Mesodermal cell (in vitro differentiated cells): ENCODE measurements at regions not wholly inside any gene's neighbourhood (a gene's known extent, or its start where the extent isn't known, plus 50 kb on each side); places are given as distances from the start of the nearest gene placed in this dataset.
"Not testable (repeated sequence)": the region's sequence is repeated elsewhere in the genome, so short reads cannot be mapped to it uniquely, and the experiment has no call there.

Experiments used
- H3K27ac ChIP-seq: 2 replicates; pipeline ENCODE4 v1.7.0; 2013; ENCODE audit warnings: mild to moderate bottlenecking, low read depth, low read length, moderate library complexity; ENCODE audit not compliant: severe bottlenecking
- H3K36me3 ChIP-seq: 2 replicates; pipeline ENCODE4 v1.7.1; 2013; ENCODE audit warnings: mild to moderate bottlenecking, low read length, moderate library complexity; ENCODE audit not compliant: control insufficient read depth, insufficient read depth
- H3K4me1 ChIP-seq: one replicate; pipeline ENCODE4 v1.7.1; 2013; ENCODE audit warnings: mild to moderate bottlenecking, low read length; ENCODE audit not compliant: insufficient read depth, control insufficient read depth, poor library complexity, severe bottlenecking
- H3K4me3 ChIP-seq: 2 replicates; pipeline ENCODE4 v1.7.0; 2013; ENCODE audit warnings: low read length, control low read depth, mild to moderate bottlenecking; ENCODE audit not compliant: insufficient read depth, poor library complexity, severe bottlenecking; ENCODE audit errors: extremely low read depth
- H3K9me3 ChIP-seq: 2 replicates; pipeline ENCODE4 v1.7.1; 2013; ENCODE audit warnings: mild to moderate bottlenecking, low read length, moderate library complexity; ENCODE audit not compliant: control insufficient read depth
- WGBS, 2 experiments: methylation state at CpG; one replicate each; pipeline ENCODE4 v1.1.5; 2013; ENCODE audit warnings: missing lambda C conversion rate in 2 of 2; ENCODE audit not compliant: insufficient coverage in 2 of 2; 5-methylcytosine and 5-hydroxymethylcytosine counted together

DNA sequence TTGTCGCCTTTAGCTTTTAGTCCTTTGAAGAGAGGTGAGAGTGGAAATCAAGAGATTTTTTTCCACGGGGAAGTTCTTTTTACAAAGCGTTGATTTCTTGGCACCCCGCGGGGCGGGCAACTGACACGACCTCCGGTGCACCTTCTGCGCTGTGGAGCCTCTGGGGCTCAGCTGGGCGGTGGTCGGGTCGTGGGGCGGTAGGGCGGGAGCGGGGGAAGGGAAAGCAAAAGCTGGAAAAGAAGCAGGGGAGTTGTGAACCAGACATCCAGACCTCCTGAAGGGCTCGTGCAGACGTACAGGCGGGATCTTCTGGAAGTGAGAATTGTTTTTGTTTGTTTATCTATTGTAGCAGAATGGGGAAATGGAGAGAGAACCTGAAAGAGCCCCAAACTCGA is 63.3 kb downstream of the PPIAL4A start:
- not testable (repeated sequence) for H3K4me3 ChIP-seq, H3K27ac ChIP-seq, H3K4me1 ChIP-seq, H3K9me3 ChIP-seq, H3K36me3 ChIP-seq
- WGBS, 2 experiments, result 94 to 95% methylated on average over 13 of the region's 19 CpGs

- 92 to 96% methylated on average over 10 to 17 of the region's 21 CpGs for WGBS, 2 experiments
- Histone ChIP-seq H3K27ac (no peak overlapping the region), H3K4me1 (no peaks in the 10 kb centered on the region), H3K36me3 (no peaks in the 10 kb centered on the region), H3K9me3 (no peaks in the 10 kb centered on the region), H3K4me3 (no peak overlapping the region)
These were observed 65.2 kb downstream of the PPIAL4A start for GRCh38 chr1:120954736-120955135.

DNA sequence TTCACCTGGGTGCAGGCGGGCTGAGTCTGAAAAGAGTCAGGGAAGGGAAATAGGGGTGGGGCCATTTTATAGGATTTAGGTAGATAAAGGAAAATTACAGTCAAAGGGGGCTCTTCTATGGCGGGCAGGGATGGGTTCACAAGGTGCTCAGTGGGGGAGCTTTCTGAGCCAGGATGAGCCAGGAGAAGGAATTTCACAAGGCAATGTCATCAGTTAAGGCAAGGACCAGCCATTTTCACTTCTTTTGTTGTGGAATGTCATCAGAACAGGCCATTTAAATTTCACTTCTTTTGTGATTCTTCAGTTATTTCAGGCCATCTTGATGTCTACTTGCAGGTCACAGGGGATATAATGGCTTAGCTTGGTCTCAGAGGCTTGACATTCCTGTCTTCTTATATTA is 66.4 kb downstream of the PPIAL4A start:
- H3K4me1 ChIP-seq, H3K9me3 ChIP-seq, H3K36me3 ChIP-seq, H3K4me3 ChIP-seq, H3K27ac ChIP-seq: not testable (repeated sequence)
- WGBS, 2 experiments, result 49 to 66% methylated on average over 2 of the region's 2 CpGs

- H3K4me1 ChIP-seq, H3K9me3 ChIP-seq, H3K4me3 ChIP-seq, H3K36me3 ChIP-seq, H3K27ac ChIP-seq: not testable (repeated sequence)
- 60% methylated on average over 1 of the region's 5 CpGs; no CpG with 5 or more reads in 1 of the 2 experiments for WGBS, 2 experiments
These were observed 76.4 kb downstream of the PPIAL4A start for GRCh38 chr1:120966018-120966417.

GRCh38 chr1:120972863-120973262 is 83.3 kb downstream of the PPIAL4A start:
- H3K27ac ChIP-seq, H3K4me1 ChIP-seq, H3K9me3 ChIP-seq, H3K36me3 ChIP-seq, H3K4me3 ChIP-seq: not testable (repeated sequence)
- WGBS, 2 experiments, result 50 to 60% methylated on average over 1 of the region's 2 CpGs

DNA sequence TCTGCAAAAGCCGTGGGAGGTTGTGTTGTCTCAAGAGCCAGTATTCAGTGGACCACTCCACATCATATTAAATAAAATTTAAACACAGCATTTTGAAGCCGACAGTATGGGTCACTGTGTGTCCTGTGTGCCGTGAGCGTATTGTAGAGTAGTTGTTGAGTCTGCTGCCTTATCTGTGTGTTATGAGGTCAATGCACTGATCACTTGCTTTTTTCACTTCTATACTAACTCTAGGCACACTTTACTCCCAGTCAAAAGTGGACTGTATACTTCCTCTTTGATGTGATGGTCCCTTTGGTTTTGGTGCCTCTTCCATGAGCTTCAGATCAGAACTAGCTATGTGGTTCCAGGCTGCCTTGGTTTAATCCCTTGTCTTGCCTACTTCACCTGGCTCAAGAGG is 84.3 kb downstream of the PPIAL4A start:
- H3K36me3 ChIP-seq, H3K27ac ChIP-seq, H3K4me3 ChIP-seq, H3K9me3 ChIP-seq, H3K4me1 ChIP-seq: not testable (repeated sequence)
- WGBS, 2 experiments, result no CpG with 5 or more reads among the region's 4 CpGs

- not testable (repeated sequence) for H3K4me3 ChIP-seq, H3K9me3 ChIP-seq, H3K27ac ChIP-seq, H3K36me3 ChIP-seq, H3K4me1 ChIP-seq
- no CpG with 5 or more reads among the region's 6 CpGs for WGBS, 2 experiments
These were observed 87.7 kb downstream of the PPIAL4A start for GRCh38 chr1:120977279-120977678.

DNA sequence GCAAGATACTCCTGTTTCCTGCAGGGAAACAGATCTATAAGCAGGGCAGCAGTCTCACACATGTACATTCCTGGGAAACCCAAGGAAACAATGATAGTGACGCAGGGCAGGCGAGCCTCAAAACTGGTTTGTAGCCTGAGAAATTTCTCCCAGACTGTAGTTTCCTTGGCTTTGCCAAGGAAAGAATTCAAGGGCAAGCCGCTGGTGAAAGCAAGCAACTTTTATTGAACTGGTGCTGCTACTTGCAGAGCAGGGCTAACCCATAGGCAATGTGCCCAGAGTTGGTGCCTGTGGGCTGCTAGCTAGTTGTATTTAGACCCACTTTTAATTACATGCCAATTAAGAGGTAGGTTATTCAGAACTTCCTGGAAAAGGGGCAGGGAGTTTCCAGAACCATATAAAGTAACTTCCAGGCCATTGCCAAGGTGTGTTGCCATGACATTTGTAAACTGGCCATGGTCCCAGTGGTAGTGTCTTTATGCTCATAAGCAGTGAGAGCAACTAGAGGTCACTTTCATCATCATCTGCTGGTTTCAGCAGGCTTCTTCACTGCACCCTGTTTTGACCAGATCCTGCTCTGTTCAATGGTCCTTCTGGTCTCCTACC is 92.0 kb downstream of the PPIAL4A start:
- 80 to 100% methylated on average over 1 of the region's 3 CpGs for WGBS, 2 experiments
- H3K9me3 ChIP-seq, H3K4me1 ChIP-seq, H3K36me3 ChIP-seq, H3K4me3 ChIP-seq, H3K27ac ChIP-seq: not testable (repeated sequence)

DNA sequence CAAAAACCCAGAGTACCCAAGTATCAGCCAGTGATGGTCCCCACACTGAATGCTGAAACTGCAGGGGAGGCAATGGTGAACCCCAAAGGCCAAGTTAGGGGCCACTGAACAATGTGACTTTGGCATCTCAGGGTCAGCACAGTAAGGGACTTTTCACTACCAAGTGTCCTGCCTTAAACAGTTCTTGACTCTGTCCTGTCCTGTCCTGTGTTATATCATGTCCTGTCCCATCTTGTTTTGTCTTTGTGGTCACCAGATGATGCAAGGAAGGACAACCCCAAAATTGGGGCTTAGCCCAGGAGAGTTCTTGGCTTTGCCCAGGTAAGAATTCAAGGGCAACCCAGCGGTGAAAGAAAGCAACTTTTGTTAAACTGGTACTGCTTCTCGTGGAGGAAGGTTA is 105.0 kb downstream of the PPIAL4A start:
- H3K4me3 ChIP-seq, H3K36me3 ChIP-seq, H3K4me1 ChIP-seq, H3K27ac ChIP-seq, H3K9me3 ChIP-seq: not testable (repeated sequence)
- WGBS, 2 experiments, result no CpG with 5 or more reads among the region's 2 CpGs

GRCh38 chr1:120995025-120995424 is 105.5 kb downstream of the PPIAL4A start:
- not testable (repeated sequence) for H3K27ac ChIP-seq, H3K4me3 ChIP-seq, H3K36me3 ChIP-seq, H3K9me3 ChIP-seq, H3K4me1 ChIP-seq
- no CpG with 5 or more reads among the region's 1 CpG for WGBS, 2 experiments

DNA sequence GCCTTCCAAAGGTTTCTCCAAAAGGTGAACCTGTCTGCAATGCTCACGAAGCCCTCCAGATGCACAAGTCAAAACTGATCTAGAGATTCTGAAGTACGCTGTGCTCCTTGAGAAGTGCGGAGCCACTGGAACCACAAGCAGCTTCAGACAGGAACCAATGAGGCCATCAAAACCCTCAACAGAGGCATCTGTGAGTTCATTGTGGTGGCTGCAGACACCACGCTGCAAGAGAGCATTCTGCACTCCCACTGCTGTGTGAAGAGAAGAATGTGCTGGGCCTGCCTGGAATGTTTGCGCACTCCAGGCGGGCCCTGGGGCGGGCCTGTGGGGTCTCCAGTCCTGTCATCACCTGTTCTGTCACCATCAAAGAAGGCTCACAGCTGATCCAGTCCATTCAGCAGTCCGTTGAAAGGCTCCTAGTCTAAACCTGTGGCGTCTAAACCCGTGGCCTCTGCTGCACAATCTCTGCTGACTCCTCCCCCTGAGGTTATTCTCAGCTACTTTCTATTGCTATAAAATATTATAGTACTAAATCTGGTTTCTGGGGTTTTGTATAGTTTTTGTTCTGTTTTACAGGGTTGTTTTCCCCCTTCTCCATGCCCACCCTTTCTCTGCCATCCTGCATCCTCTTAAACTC is 111.6 kb downstream of the PPIAL4A start:
- not testable (repeated sequence) for H3K27ac ChIP-seq, H3K4me1 ChIP-seq, H3K4me3 ChIP-seq, H3K9me3 ChIP-seq, H3K36me3 ChIP-seq
- whole genome bisulfite sequencing, 2 experiments, result no CpG with 5 or more reads among the region's 10 CpGs
